LoVo (cell line): ENCODE measurements at regions not wholly inside any gene's neighbourhood (a gene's known extent, or its start where the extent isn't known, plus 50 kb on each side); places are given as distances from the start of the nearest gene placed in this dataset.
A peak's percentile ranks its signal among the peaks of the same experiment; 100 is the strongest.

Experiments
- DNase-seq: peaks from one replicate; pipeline ENCODE4 v3.0.0-alpha.2; 2016; ENCODE audit warnings: low spot score

DNA sequence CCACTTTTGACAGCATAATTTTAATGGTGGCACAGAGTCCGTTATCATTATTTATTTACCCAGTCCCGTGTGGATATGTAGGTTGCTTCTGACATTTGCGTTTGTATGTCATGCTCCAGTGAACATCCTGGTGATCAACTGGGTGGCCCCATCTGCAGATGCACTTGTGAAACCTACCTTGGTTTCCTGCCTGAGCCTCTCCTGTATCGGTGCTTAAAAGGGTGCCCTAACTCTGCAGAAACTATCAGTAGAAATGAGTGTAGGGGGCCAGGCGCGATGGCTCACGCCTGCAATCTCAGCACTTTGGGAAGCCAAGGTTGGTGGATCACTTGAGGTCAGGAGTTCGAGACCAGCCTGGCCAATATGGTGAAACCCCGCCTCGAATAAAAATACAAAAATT is 92.1 kb upstream of the IER5L start:
- DNase-seq, result no peak

DNA sequence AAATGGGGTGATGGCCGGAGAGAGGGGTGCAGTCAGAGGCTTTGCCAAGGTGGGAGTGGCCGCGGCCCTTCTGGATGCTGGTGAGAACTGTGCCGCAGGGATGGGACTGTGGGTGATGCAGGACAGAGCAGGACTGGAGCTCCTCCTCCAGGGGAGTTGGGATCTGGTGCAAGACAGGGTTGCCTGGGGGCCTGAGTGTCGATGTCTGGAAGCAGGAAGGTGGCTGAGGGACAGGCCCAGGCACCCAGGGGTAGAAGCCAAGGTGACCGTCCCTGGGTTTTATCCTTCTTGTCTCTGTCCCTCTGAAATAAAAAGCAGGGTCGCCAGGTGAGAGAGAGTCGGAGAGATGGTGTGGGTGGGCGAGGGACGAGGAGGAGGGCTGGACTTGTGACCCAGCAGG is 89.1 kb upstream of the IER5L start:
- no peak for DNase-seq

DNA sequence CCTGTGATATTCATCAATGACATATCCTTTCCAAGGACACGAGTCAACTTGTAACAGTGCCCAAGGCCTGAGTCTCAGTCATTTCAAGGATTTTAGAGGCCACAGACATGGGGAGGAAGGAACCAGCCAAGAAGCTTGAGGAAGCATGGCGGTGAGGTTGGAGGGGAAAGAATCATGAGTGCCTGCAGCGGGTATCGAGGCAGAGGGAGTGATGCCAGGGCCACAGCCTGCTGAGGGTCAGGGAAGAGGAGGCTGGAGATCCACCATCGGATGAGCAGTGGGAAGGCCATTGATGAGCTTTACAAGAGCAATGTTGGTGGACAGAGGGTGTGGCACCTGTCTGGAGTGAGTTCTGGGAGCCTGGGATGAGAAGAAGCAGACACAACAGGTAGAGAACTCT is 88.5 kb upstream of the IER5L start:
- no peak for DNase-seq

DNA sequence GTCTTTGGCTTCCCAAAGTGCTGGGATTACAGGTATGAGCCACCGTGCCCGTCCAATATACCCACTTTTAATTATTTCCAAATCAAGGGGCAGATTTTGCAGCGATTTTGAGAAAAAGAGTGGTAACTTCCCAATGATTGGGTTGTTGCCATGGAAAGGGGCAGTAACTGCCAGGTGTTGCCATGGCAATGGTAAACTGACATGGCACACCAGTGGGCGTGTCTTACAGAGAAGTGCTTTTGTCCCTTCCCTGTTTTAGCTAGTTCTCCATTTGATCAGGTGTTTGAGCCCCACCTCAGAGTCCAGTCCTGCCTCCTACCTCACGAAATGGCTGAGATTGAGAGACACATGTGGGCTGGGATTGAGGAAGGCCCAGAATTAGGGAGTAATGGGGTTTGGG is 86.3 kb upstream of the IER5L start:
- no peak for DNase-seq

DNA sequence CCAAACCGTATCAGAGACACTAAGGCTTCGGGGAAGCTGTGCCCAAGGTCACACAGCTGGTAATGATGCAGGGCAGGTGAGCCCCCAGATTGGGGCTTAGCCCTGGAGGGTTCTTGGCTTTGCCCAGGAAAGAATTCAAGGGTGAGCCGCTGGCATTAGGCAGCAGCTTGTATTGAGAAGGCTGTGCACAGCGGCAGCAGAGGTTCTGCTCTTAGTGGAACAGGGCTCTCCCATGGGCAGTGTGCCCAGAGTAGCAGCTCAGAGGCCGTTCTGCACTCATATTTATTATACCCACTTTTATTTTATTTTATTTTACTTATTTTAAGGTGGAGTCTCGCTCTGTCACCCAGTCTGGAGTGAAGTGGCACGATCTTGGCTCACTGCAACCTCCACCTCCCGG is 85.8 kb upstream of the IER5L start:
- DNase-seq, result no peak

DNA sequence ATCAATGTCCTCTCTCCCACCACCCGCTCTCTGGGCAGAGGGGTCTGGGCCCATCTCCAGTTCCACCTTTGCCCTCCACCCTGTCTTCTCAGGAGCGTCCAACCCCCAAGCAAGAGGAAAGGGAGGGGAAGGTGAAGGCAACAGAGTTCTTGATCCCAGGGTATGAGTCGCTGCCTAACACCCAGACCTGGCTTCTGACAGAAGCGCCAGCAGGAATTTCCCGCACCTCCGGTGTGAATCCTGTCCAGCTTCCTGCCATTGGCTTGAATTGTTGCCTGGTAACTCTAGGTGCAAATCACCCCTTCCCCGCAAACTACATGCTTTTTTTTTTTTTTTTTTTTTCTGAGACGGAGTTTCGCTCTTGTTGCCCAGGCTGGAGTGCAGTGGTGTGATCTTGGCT is 84.2 kb upstream of the IER5L start:
- no peak for DNase-seq

DNA sequence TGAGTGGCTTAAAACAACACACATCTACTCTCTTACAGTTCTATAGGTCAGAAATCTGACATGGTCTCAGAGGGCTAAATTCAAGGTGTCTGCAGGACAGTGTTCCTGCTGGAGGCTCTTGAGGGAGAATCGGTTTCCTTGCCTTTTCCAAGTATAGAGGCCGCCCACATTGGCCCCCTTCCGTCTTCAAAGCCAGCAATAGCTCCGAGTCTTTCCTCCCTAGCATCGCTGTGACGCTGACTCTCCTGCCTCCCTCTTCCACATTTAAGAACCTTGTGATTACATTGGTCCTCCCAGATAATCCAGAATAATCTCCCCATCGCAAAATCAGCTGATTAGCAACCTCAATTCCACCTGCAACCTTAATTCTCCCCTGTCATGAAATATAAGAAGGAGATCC is 81.3 kb upstream of the IER5L start:
- no peak for DNase-seq

DNA sequence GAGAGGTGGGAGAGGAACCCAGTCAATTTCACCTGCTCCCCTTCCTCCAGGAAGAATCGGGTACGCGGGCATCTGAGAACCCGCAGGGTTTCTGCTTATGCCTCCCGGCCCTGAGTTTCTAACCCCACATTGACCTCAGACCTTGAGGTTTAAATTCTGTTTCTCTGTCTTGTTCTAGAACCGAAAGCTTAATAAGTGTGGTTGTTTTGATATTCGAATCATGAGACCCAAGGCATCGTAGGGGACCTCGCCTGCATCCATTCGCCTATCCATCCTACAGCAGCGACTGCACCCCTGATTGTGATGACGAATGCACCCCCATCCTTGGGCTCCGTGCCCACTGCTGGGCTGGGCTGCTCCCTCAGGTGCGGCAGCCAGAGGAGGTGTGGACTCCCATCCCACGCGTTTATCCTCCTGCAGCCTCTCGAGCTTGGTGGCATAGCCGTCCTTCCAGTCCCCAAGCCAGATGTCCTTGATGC is 80.8 kb upstream of the IER5L start:
- no peak for DNase-seq

DNA sequence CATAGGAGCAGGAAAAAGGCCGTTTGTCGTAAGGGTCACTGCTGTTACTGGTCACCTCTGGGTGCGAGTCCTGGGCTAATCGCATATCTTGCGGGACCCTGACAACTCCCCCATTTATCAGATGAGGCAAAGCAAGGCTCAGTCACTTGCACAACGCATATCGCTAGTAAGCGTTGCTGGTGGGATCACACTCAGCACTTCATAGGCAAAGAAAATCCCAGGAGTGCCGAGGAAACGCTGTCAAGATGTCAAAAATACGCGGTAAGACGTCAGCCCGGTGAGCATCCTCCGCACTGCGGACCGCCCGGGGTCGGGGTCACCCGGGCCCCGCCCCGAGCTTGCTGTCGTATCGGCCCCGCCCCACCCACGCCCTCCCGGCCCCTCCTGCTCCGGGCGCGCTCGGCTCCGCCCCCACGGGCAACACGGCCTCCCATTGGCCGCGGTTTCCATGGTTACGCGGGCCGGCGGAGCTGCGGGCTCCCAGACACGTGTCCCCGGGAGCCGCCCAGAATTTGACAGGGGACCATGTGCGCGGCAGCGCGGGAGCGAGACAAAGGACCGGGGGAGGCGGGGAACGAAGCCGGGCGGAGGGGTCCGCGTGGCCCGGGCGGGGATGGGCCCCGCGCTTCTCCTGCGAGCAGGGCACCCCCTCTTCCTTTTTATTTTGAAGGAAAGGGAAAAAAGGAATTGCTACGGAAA is 80.2 kb upstream of the IER5L start:
- DNase-seq, result peak; percentile 30

DNA sequence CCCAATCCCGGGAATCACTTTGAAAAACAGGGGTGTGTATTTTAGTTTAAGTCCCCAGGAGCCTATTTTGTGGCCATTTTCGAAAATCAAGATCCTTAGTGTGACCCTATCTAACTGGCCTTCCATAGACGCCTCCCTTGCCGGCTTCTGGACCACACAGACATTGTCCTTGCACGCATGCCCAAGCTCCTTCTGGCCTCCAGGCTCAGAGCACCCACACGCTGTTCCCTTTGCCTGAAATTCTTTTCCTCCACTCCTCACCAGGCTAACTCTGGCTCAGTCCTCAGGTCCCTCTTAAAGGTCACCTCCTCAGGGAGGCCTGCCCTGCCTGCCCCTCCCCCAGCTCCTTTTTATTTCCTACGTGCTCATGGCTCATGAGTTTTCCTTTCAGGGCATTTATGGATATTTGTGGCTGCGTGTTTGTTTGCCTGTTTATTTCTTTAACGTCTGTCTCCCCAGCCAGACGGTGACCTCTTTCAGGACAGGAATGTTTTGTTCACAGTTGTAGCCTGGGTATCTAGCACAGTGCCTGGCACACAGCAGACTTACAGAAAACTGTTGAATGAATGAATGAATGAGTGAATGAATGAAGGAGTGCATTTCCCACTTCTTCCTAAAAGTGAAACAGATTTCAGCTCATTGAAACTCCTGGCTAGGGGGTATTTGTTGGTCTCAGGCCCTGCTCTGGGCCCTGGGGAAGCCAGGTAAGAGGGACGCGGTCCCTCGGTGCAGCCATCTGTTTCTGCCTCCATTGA is 79.1 kb upstream of the IER5L start:
- no peak for DNase-seq

DNA sequence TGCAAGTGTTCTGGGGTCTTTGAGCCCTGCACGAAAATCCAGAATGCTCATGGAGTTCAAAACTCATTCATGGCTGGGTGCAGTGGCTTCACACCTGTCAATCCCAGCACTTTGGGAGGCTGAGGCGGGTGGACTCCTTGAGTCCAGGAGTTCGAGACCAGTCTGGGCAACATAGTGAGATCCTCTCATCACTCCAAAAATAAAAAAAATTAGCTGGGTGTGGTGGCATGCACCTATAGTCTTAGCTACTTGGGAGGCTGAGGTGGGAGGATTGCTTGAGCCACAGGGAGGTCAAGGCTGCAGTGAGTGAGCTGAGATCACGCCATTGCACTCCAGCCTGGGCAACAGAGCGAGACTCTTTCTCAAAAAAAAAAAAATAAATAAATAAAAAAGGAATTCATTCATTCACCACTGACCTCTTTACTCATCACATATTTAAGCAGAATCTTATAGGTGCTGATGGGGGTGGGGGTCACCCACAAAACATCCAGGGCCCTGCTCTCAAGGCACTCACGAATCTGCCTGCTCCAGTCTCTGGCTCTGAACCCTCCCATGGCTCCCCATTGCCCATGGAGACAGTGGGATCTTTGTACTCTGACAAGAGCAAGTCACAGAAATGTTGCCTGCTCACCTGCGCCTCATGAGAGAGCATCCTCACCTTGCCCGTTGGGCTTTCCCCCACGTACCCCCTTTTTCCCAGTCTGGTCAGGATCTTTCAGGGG is 76.7 kb upstream of the IER5L start:
- no peak for DNase-seq

DNA sequence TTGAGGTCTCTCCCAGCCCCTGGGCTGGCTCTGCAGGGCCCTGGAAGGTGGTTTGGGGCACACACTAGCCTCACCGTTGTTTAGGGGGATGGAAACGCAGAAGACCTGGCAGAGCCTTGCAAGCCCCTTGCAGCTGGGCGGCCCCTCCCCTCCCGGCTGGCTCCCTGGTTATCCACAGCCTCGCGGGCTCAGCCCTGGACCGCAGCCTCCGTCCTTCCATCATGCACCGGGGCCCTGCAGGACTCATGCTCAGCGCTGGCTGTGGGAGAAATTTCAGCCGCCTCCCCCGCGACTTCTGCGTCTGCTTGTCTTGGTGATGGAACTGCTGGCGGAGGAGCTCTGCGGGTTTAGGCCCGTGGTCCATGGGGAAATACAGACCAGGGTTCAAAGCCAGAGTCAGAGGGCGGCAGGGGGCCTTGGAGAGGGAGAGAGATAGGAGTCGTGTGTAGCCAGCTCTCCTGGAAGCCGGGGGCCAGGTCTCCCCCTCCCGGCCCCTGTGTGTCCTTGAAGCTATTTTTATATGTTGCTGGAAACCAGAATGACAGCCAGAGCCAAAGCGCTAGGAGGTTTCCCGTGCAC is 75.8 kb upstream of the IER5L start:
- no peak for DNase-seq

DNA sequence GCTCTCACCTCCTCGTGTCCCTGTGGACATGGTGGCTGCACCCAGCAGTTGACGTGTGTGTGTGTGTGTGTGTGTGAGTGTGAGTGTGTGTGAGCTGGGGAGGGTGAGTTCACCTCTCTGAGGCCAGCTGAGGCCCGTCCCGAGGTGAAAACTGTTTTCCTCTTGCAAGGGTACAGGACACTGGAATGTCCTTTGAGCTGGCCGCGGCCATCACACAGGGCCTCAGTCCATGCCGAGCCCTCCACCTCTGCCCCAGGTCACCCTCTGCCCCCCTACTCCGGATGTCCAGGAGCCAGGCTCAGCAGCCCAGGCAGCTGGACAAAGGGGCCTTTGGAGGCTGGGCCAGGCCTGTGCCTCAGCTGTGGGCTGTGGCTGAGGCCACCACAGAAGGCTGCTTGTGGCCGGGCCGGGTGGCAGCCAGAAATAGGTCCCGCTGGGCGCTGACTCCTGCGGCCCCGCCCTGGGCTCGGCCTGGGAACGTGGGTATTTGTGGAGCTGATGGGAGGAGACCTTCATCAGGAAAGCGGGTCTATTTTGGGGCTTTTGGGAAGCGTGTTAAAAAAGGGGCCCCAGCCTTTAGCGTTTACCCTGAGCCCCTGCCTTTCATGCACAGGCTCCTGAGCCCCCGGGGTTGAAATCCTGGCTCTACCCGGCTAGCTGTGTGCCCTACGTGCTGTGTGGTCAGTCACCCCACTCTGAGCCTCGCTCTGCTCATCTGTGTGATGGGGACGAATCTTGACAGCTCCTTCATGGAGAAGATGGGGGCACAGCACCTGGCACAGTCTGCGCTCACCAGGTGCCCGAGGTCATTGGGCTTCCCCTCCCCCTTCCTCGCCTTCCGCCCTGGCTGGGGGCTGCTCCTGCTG is 75.1 kb upstream of the IER5L start:
- DNase-seq, result no peak

DNA sequence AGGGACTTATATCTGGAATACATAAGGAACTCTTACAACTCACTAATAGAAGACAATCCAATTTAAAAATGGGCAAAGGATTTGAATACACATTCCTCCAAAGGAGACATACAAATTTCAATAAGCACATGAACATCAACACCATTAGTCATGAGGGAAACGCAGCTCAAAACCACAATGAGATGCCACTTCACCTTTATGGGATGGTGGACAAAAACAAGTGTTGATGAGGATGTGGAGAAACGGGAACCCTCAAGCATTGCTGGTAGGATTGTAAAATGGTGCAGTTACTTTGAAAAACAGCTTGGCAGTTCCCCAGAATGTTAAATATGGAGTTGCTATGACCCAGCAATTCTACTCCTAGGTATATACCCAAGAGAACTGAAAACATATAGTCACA is 72.7 kb upstream of the IER5L start:
- DNase-seq, result peak; percentile 7

DNA sequence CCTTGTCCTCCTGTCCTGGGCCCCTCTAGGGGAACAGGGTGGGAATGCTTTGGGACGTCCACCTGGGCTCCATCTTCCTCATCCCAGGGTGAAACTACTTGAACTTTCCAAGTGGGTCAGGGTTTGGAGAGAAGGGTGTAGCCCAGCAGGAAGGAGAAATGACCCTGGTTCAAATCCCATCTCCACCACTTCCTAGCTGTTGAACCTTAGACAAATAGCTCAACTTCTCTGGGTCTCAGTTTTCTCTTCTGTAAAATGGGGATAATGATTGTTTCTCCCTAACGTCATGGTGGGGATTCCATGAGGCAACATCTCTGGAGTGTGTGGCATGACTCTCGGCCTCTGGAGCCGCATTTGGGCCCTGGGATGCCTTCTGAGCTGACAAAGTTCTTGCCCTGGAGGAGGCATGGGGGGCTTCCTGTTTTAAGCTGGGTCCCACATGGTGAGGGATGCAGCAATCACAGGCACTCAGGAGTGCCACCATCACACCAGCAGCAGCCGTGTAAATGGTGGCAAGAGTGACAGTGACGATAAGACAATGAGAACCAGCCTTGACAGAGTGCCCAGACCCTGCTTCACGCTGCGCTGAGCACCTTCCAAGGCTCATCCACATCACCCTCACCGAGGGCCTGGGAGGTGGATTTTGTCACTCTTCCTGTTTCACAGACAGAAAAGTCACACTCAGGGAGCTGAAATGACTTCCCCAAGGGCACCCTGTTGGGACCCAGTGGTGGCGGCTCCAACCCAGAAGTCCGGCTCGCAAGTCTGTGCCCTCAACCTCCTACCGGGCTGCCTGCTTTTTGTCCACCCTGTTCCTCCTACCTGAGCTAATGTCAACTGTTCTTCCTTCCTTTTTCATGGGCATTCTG is 69.5 kb upstream of the IER5L start:
- DNase-seq, result no peak

DNA sequence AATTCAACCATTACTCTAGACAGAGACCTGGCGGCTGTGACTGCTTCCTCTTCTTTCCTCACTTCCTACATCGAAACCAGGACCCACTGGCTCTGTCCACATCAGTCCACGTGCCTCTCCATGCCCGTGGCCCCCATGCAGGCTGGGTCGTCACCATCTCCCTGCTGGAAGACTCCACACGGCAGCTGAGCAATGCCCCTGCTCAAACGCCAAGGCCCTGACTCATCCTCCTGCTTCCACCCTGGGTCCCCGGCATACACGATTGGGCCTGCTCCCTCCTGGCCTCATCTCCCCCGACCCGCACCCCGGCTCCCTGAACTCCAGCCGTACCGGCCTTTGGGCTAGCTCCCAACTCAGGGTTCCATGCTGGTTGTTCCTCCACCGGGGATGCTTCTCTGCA is 67.2 kb upstream of the IER5L start:
- DNase-seq, result no peak

DNA sequence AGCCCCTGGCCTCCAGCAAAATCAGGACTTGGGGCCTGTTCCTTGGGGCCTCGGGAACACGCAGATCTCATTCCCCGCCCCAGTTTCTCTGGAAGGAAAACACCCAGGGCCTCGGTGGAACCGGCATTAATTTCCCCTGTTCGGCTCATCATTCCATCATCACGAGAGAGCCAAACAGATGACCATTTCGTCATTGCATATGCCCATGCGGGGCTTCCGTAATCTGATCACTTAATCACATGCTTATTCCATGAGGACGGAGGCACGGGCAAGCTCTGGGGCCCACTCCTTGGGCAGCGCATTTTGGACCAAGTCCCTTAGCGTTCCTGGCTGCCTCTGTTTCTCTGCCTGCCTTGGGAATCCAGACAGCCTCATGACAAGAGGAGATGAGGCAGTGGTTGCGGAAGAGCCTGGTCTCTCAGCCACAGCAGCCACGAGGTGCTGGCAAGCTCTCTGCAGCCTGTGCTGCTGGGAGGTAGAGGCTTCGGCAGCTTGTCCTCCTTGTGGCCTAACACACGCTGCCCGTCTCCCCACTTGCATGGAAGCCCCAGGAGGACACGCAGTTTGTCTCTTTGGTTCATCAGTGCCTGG is 65.0 kb upstream of the IER5L start:
- DNase-seq, result no peak

DNA sequence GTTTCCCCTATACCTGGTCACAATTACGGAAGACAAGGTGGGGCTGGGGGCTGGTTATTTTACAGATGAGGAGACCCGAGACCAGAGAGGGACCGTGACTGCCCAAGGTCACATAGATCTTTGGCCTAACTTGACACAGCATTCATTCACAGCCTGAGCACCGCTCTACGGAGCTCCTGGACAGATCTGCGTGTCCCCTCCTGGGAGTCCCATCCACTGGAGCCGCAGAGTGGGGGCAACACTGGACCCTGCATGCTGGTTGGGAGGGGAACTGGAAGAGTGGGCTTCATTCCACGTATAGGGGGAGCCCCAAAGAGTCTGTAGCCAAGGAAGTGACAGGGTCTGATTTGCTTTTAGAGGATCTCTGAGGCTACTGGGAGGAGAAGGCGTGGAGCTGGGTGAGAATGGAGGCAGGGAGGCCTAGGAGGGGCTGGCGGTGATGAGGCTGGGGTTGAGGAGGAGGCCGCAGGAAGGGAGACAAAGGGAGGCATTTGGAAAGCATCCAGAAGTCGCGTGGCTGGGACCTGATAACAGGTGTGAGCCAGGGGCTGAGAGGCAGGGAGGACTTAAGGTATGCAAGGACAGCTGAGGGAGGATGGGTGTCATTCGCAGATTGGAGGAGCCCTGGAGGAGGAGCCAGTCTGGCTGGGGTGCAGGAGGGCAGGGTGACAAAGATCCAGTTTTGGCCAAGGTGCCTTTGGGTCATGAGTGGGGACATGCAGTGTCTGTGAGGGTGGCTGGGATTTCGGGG is 64.3 kb upstream of the IER5L start:
- DNase-seq, result no peak

DNA sequence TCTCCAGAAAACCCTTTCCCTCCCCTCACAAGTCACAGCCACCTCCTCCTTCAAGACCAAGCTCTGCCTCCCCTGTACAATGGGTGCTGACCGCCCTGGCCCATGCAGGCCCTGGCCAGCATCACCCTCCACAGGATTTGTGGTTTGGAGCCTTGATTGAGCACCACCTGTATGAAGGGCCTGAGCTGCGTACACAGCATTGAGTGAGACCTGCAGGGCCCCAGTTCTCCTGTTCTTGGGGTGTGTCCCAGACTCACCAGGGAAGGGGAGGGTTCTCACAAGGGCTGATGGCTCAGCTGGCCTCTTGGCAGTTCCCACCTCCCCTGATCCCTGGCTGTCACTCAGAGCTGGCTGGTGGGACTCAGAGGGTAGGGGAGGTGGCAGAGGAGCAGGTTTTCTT is 63.7 kb upstream of the IER5L start:
- no peak for DNase-seq
